Stimulated activated CD4-positive, alpha-beta T cell treated with anti-CD3 and anti-CD28 coated beads, Interleukin-2, amount 100 ng/mL, for 24 hours (primary cell): ENCODE measurements at regions not wholly inside any gene's neighbourhood (a gene's known extent, or its start where the extent isn't known, plus 50 kb on each side); places are given as distances from the start of the nearest gene placed in this dataset.

Source experiments
- DNase-seq, 2 donors: peaks; one replicate each; pipeline ENCODE4 v3.0.0-alpha.2; 2020

GRCh38 chr22:27492566-27493201 is 308.9 kb downstream of the MN1 start:
- DNase-seq, result no peak

GRCh38 chr22:27493796-27494195 is 307.8 kb downstream of the MN1 start:
- DNase-seq, result no peak

DNA sequence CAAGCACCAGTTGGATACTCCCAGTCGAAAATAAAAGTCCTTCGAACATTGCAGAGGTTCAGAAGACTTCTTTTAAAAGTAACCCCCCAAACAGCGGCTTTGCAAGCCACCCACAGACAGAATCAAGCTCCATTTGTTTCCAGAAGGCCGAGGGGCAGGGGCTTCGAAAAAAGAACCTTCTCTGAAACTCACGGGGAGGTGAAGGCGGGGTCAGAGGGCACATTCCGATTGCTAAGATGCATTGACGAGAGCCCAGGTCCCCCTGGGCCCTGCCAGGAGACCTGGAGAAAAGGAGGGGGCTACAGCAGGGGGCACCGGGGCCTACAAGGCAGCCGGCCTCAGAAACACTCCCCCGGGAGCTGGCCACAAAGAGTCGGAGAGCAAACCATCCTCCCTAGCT is 306.8 kb downstream of the MN1 start:
- DNase-seq, result no peak

- no peak for DNase-seq
These were observed 306.2 kb downstream of the MN1 start for GRCh38 chr22:27495325-27495724.

DNA sequence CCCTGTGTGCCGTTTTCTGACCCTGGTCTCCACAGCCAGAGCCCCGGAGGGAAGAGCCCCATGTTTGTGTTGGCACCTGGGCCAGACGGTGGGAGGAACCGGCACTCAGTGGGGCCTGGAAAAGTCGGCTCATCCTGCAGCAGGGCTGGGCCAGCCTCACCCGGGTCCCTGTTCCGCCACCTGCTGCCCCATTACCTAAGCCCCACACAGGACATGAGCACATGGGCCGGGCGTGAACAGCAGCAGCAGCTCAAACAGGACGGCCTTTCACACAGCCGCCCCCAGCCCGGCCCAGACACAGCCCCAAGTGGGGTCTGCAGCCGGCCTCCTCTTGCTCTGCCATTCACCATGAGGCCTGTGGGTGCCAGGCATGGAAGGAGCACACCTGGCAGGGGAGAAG is 302.4 kb downstream of the MN1 start:
- no peak for DNase-seq

DNA sequence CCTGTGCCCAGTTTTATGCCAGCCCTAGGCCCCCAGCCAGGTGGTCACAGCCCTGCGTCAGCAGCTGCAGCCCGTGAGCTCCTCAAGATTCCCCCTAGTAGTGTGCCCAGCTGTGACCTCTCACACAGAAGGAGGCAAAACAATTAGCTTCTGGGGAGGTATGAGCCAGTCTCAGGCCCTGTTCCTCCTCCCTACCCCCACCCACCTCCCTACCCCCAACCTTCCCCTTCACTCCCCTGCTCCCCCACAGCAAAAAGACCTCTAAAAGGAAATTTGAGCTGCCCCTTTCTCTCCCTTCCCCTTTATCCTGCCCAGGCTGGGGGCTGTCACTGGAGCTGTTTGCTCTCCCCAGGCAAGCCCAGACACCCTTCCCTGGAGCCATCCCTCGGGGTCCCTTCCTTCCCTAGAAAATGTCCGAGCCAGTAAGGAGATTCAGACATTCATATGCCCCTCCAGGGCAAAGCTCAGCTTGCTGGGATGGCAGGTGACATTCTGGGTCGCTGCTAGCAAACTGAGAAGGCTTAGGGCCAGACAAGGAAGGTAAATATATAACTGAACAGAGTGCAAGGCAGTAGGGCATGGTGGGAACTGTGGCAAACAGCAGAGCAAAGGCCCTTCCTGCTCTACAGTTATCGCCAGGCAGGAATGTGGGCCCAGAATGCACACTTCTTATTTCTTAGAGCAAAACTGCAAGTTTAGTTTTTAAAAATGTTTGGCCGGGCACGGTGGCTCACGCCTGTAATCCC is 300.2 kb downstream of the MN1 start:
- no peak for DNase-seq

DNA sequence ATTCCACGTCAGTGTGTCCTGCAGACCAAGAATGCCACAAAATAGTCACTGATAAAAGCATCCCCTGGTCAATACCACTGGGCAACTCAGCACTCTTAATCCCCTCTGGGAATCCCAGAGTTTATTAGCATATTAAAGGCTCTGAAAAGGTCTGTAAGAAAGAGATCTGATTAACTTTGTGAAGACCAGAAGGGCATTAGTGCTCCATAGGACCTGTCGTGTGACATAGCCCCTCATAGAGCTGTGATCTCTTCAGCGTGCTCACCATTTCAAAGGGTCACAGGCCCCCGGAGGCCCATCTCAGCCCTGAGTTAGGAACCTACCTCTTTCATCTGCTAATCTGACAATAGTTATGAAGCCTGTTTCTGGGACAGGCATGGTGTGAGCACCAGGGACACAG is 299.2 kb downstream of the MN1 start:
- DNase-seq, result no peak

GRCh38 chr22:27504360-27505253 is 296.9 kb downstream of the MN1 start:
- no peak for DNase-seq

GRCh38 chr22:27507111-27507611 is 294.4 kb downstream of the MN1 start:
- DNase-seq, result no peak

- no peak for DNase-seq
These were observed 293.5 kb downstream of the MN1 start for GRCh38 chr22:27507935-27508526.

GRCh38 chr22:27509132-27509920 is 292.2 kb downstream of the MN1 start:
- DNase-seq, result no peak

DNA sequence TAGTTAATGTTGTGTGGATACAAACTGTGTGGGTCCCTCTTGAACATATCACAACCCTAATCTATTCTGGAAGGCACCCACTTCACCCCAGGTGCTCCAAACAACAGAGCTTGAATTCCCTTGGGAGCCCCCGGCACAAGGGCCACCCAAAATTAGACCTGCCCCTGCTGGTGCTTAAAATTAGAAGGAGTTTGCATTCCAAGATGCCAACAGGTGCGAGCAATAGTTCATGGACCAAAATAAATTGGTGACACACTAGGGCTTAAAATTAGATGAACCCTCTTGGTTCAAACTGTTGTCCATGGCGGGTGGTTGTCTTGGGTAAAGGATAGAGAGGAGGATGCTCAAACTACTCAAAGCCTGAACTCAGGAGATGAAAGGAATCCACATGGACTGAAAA is 291.5 kb downstream of the MN1 start:
- no peak for DNase-seq

DNA sequence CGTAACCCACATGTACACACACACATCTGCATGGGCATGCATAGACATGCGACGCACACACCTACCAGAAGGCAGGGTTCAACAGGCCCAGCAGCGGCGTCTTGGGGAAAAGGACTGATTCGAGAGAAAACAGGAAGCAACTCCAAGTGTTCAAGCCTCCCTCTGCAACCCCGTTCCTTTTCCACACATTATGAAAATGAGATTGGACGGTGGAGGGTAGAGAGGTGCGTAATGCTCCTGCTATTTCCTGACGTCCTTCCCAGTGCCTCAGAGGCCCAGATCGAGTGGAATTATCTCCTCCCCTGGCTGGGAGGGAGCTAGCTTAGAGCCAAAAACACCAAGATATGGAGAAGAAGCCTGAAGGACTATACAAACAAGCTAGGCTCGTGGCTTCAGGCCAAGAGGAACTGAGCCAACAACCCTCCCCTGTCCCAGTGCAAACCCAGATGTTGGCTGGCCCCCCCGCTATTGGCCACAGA is 289.2 kb downstream of the MN1 start:
- no peak for DNase-seq

DNA sequence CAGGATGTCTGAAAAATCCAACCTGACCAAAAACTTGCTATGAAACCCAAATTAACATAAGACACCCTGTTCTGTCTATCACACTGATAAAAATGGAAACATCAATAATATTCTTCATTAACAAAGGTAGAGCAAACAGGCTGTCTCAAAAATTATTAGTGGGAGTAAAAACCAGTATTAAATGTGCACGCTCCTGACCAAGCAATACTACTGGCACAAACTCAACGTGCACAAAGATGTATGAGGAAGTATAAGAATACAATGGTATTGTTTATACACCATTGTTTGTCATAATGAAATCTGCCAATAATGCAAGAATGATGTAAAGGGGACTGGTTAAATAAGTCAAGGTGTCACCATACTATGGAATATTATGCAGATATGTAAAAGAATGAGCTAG is 288.5 kb downstream of the MN1 start:
- no peak for DNase-seq

DNA sequence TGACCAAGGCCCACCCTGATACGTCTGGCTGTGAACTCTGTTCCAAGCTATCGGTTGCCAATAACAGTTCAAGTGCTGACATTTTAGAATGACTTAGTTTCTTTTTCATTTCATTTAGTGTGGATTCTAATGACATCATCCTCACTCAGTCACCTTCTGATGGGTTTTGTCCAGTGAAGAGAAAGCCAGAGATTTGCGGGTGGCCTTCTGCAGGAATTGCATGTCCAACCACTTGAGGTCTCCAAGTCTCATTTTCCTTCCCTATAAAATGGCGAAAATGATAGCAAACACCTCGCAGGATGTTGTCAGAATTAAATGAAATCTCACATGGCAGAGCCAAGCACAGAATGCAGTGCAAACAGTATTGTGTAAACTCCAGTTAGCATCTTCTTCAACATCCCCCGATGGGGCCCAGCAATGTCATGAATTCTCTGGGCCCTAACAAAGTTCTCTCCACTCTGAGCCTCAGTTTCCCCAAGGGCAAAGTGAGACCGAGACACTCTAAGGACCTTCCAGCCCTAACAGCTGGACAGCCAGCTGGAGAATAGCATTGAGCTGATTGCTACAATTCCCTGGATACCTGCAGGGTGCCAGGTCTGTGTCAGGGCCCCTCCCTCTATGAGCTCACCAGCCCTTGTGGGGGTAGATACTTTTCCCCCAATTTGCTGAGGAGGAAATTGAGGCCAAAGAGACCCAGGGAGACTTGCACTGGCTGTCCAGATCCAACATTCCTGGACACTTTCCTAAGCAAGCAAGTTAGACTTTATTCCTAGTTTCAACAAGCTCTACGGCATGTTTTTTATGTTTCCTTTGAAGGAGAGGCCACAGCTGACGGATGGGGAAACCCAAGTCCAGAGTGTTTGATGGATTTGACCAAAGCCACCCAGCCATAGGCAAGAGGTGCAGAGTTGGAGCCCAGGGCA is 286.7 kb downstream of the MN1 start:
- no peak for DNase-seq

- no peak for DNase-seq
These were observed 284.0 kb downstream of the MN1 start for GRCh38 chr22:27517361-27518155.

GRCh38 chr22:27518531-27519340 is 282.8 kb downstream of the MN1 start:
- no peak for DNase-seq

- DNase-seq, result no peak
These were observed 277.8 kb downstream of the MN1 start for GRCh38 chr22:27523711-27524110.

GRCh38 chr22:27525711-27526110 is 275.8 kb downstream of the MN1 start:
- DNase-seq, result no peak
